Erythroblast (primary cell): ENCODE measurements at regions not wholly inside any gene's neighbourhood (a gene's known extent, or its start where the extent isn't known, plus 50 kb on each side); places are given as distances from the start of the nearest gene placed in this dataset.

Experiments used
- DNase-seq, 2 experiments: peaks; one replicate each; lab custom pipeline; 2025; lab: John Stamatoyannopoulos, UW
- GATA1 ChIP-seq: IDR thresholded peaks from 2 replicates; pipeline ENCODE4 v1.6.1; 2011; ENCODE audit warnings: low read depth, mild to moderate bottlenecking, control low read depth, low read length, moderate library complexity
- POLR2A ChIP-seq: IDR thresholded peaks from 2 replicates; pipeline ENCODE4 v1.6.1; 2011; ENCODE audit warnings: mild to moderate bottlenecking, low read length

DNA sequence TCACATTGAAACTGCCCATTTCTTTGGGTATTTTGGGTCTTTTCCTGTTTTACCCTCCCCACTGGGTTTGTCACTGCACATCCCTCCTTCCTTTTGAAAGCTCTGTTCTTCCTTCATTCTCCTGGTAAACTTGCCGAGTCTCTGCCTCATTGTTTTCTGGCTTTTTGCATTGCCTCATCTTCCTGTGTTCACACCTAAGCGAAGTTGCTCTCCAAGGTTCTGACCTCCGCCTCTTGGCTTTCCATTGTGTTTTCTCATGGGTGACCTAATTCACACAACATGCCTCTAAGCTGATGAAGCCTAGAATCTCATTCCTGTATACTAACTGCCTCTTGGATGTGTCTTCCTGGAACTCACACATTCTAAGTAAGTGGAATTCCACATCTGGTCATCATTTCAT, 1096.1 kb upstream of the EEF2KMT start:
- DNase-seq: no peak
- no peak for TF ChIP-seq POLR2A
- no peak for TF ChIP-seq GATA1

DNA sequence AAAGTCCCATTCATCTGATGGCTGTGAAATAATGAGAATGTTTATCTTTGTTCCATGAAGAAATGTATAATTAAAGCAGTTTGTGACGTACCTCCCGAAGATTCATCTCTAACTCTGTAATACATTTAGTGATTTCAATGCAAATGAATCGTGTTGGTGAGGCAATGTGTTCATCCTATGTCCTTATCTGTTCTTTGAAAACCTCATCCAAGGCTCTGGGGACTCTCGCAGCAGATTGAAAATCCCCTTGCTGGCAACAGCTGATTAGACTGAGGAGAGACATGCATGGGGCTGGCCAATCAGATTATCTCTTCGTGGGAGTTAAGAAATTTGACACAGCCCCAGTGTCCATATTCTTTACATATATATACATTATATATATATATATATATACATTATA, 1095.4 kb upstream of the EEF2KMT start:
- TF ChIP-seq POLR2A: no peak
- TF ChIP-seq GATA1: no peak
- peak in 1 of 2 experiments; percentile 1 for DNase-seq

GRCh38 chr16:6192532-6192931, 1094.9 kb upstream of the EEF2KMT start:
- TF ChIP-seq POLR2A (no peak), GATA1 (no peak)
- DNase-seq: no peak

GRCh38 chr16:6190776-6191175, 1093.2 kb upstream of the EEF2KMT start:
- no peak for TF ChIP-seq POLR2A
- TF ChIP-seq GATA1: no peak
- DNase-seq: no peak

DNA sequence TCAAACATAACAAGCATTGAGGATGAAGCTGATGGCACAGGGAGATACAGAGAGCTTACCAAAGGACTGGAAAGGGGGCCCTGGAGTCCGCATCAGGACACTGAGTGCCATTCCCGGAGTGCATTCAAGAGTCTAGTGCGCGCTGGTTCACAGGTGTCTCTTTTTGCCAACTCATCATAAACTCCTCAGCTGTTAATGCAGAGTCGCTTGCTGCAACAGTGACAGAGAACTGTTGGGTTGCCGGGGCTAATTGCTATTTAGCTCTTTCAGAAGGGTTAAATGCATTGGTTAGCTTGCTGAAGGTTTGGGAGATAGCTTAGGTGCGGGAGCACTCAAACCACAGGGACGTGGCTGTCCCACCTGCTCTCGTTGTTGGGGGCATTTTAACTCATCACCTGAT, 1091.6 kb upstream of the EEF2KMT start:
- no peak for DNase-seq
- TF ChIP-seq POLR2A: no peak

GRCh38 chr16:6177616-6178180, 1080.1 kb upstream of the EEF2KMT start:
- TF ChIP-seq GATA1 (no peak), POLR2A (no peak)
- no peak for DNase-seq

GRCh38 chr16:6170022-6170421, 1072.4 kb upstream of the EEF2KMT start:
- TF ChIP-seq POLR2A: no peak
- no peak for TF ChIP-seq GATA1
- no peak for DNase-seq

DNA sequence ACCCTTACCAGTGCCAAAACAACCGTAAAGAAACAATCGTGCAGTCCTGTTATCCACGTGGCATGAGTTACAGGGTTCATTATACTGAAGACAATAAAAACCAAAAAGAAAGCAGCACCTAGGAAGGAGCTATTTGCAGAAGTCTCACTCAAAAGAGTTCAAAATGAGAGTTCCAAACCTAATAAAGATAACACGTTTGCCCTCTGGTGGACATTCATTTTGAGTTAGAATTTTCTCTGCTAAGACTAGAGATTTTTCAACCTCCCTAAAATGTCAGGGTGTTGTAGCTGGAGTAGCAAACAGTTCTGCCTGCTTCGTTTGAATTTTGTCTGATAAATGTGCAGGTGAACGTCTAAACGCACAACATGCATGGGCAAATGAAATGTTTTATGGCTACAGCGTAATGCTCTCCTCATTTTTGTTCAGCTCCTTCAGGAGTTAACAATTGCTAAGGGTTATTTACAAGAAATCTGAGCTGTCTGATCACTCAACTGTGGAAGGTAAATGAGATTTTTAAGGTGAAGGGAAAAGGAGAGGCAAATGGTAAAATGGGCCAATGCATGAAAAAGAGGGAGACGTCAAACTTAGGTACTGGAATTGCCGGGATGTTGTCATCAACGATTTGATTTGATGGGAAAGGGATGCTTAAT, 1067.9 kb upstream of the EEF2KMT start:
- TF ChIP-seq GATA1: no peak
- TF ChIP-seq POLR2A: no peak
- DNase-seq: no peak

DNA sequence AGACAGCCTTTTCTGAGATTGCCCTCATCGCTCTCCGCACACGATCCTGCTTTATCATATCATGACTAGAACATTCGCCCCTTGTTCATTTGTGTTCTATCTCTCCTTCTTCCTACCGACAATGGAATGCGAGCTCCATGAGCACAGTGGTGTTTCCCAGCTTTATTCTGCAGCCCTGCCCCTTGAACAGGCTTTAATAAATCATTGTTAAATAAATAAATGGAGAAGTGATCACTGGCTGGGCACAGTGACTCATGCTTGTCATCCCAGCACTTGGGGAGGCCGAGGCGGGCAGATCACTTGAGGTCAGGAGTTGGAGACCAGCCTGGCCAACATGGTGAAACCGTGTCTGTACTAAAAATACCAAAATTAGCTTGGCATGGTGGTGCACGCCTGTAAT, 1063.3 kb upstream of the EEF2KMT start:
- DNase-seq: no peak
- TF ChIP-seq GATA1: no peak
- TF ChIP-seq POLR2A: no peak

DNA sequence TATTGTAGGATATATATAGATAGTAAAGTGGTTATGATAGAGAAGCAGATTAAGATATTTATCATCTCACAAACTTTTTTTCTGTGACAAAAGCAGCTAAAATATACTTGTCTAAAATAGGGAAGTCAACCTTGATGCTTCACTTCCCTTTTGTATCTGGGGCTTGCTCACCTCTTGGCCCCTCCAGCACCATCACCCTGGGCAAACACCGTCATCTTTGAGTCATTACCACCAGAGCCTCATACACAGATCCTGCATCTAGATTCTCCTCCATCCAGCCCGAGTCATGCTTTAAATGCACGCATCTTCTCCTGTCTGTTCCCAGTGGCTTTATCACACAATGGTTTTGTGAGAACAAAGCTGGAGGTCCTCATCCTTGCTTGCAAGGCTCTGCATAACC, 1062.7 kb upstream of the EEF2KMT start:
- no peak for DNase-seq
- TF ChIP-seq POLR2A: no peak
- TF ChIP-seq GATA1: no peak

GRCh38 chr16:6157806-6158205, 1060.2 kb upstream of the EEF2KMT start:
- TF ChIP-seq POLR2A (no peak), GATA1 (no peak)
- DNase-seq: no peak

GRCh38 chr16:6155271-6155670, 1057.7 kb upstream of the EEF2KMT start:
- TF ChIP-seq POLR2A (no peak), GATA1 (no peak)
- DNase-seq: no peak

GRCh38 chr16:6153901-6154300, 1056.3 kb upstream of the EEF2KMT start:
- no peak for DNase-seq

DNA sequence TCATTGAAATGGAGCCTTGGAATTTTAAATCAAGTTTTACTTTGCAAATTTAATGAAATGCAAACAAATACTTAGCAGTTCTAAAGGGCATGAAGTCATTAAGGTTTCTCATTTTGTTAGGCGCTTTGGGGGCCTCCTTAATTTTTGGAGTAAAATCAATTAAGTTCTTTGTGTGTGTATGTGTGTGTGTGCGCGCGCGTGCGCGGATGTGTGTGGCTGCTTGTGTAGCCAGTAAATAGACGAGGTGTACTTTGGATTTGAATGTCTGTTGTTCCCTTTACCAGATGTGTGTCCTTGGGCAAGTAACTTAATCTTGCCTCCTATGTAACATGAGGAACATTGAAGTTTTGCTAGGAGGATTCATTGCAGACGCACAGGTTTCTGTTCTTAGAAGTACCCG, 1051.4 kb upstream of the EEF2KMT start:
- no peak for DNase-seq
- TF ChIP-seq POLR2A (no peak), GATA1 (no peak)

More at GRCh38 chr16:6153901-6154300, 1056.3 kb upstream of the EEF2KMT start:
- TF ChIP-seq GATA1 (no peak), POLR2A (no peak)

DNA sequence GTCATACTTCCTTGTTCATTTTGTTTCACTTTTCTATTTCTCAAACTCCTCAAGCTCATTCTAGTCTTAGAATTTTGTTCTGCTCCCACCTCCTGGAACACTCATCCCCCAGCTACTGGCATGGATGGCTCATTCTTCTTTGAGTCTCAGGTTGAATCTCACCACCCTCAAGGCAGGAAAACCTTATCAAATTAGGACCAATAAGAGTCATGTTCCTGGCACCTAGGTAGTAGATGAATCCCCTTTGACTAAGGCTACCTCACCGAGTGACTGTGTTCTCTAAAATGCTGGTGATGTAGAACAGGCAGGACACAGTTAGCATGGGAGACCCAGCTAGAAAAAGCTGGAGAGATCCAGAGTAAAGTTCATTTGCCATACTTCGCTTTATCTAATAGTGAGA, 1050.8 kb upstream of the EEF2KMT start:
- TF ChIP-seq GATA1 (no peak), POLR2A (no peak)
- no peak for DNase-seq
